ENCODE measurements at regions not wholly inside any gene's neighbourhood (a gene's known extent, or its start where the extent isn't known, plus 50 kb on each side); places are given as distances from the start of the nearest gene placed in this dataset.

DNA sequence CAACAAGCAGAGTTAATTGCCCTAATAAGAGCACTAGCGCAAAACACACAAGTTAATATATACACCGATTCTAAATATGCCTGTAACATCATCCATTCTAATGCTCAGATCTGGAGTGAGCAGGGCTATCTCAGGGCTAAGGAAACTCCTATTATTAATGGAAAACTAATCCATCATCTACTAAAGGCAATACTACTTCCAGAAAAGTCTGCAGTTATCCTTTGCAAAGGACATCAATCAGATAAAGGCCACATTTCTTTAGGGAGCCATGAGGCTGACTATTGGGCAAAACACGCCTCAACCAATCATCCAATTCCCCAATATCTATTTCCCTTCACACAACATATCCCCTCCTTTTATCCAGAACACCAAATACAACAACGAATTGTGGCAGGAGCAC, 1032.3 kb upstream of the NUDT12 start:
- TF ChIP-seq, protein P1, sequence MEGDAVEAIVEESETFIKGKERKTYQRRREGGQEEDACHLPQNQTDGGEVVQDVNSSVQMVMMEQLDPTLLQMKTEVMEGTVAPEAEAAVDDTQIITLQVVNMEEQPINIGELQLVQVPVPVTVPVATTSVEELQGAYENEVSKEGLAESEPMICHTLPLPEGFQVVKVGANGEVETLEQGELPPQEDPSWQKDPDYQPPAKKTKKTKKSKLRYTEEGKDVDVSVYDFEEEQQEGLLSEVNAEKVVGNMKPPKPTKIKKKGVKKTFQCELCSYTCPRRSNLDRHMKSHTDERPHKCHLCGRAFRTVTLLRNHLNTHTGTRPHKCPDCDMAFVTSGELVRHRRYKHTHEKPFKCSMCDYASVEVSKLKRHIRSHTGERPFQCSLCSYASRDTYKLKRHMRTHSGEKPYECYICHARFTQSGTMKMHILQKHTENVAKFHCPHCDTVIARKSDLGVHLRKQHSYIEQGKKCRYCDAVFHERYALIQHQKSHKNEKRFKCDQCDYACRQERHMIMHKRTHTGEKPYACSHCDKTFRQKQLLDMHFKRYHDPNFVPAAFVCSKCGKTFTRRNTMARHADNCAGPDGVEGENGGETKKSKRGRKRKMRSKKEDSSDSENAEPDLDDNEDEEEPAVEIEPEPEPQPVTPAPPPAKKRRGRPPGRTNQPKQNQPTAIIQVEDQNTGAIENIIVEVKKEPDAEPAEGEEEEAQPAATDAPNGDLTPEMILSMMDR (IDR thresholded peaks at IDR 0.05), result no peak
- TF ChIP-seq EZH2 (IDR thresholded peaks at IDR 0.05; ENCODE audit: borderline replicate concordance, insufficient read depth, low read depth, low read length, poor library complexity, severe bottlenecking), result no peak
